Stimulated activated CD4-positive, alpha-beta T cell treated with anti-CD3 and anti-CD28 coated beads, Interleukin-2, amount 100 ng/mL, for 24 hours (primary cell): ENCODE measurements at regions not wholly inside any gene's neighbourhood (a gene's known extent, or its start where the extent isn't known, plus 50 kb on each side); places are given as distances from the start of the nearest gene placed in this dataset.

ENCODE experiments used
- DNase-seq, 2 donors: peaks; one replicate each; pipeline ENCODE4 v3.0.0-alpha.2; 2020

DNA sequence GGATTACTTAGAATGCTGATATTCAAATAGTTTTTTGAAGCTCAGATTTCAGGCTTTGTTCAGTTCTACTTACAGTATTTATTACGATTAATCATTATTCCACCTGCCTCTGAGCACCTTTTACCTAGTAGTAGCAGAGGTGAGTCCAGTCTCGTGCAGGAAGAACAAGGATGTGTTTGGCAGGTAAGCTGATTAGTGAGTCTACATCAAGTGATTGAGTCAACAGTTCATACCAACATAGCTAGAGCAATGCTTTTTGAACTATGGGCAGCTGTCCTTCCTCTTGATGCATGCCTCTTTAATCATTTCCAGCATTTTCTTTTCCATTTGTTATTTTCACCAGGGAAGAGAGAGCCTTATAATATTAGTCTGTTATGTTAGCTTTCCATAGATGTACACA, 838.9 kb downstream of the USP25 start:
- no peak for DNase-seq

GRCh38 chr21:16569679-16570078, 839.9 kb downstream of the USP25 start:
- DNase-seq = no peak

DNA sequence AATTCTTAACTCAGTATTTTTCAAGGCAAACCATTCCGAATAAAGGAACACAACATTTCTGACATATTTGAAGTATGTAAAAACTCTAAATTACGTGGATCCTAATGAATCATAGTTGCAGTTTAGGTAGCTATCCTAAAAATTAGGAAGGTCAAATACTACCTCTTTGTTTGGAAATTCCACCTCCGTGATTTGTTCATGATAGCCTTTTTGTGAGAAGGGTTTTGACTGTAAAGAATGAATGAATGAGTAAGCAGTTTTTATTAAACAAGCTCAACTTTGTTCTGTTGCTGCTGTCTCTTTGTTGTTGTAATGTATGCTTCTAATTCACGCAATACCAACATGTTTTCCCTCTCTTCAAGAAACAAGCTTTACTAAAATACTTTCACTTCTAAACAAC, 840.4 kb downstream of the USP25 start:
- DNase-seq = no peak

DNA sequence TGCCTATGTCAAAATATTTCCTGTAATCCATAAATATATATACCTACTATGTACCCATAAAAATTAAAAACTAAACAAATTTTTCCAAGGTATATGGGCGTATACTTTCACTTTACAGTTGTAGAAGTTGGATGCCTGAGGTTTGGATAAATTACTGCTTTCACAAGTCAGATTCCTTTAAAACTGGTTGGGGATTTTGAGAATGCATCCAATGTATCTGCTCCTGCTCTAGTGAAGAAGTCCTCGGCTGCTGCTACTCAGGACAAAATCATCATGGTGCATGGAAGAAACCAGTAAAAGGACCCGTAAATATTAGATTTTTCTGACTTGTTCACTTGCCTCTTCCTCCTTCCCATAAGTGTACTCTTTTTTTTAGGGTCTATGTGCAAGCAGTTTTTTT, 841.1 kb downstream of the USP25 start:
- DNase-seq = no peak

DNA sequence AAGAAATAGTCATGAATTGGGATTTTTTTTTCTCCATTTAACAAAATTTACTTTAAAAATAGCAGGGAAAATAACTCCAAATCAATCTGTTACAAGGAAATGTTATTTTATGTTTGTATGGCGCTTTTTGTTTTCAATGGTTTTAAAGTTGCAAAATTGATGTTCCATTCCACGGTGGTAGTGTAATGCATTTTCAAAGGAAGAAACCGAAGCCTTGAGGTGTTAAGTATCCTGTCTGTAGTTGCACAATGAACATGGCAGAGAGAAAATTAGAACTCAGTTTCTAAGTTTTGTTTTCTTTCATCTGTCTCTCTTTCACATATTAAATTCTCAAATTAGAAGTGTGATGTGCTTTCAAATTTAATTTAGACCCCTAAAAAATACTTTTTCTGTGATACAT, 841.8 kb downstream of the USP25 start:
- DNase-seq = no peak

DNA sequence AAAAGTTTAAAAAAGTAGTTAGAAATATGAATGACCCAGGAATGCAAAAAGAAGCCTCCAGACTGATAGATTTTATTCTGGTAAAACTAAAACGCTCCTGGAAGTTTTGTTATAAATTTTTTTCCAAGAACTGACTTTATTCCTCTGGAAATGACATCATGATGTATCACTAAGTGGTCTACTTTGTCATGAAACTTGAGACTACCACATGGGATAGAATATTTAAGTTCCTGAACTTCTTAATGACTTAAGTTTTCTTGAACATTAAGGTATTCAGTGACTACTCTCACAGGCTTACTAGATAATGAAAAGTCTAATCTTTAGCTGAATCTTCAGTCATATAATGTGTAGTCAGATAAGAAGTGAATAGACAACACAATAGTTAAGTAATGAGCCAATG, 842.2 kb downstream of the USP25 start:
- DNase-seq = no peak

DNA sequence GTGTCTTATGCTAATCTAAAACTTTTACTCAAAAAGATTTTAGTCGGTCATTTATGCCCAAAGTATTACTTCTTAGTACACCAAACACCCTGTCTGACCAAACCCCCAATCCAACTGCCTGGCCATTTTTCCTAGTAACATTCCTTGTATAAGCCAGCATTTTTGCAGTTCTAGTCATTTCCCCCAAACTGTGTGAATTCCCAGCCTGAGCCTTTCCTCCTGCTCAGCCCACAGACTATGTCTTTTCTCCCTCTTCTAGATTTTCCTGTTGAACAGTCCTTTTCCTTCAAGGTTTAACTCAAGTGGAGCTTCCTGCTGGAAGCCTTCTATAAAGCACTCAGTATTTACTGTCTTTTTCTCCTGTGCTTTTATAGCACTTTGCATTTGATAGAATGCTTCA, 843.8 kb downstream of the USP25 start:
- no peak for DNase-seq

DNA sequence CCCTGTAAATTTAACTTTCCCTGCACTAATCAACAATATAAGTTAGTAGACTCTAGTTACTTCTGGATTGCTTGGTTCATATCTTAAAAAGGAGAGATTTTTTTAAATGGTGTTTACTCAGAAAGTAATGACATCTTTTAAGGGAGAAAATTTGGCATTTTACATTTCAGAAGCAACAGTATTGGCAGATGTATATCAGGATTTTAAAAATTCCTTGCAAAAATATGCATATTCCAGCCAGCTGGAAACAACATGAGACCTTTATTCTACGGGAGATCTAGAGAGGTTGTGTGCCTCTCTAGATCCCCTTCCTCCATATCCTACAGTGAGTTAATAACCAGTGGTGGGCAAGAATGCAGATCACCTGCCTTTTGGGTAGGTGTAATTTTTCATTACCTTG, 848.2 kb downstream of the USP25 start:
- DNase-seq = no peak

- no peak for DNase-seq
Observed at GRCh38 chr21:16578912-16579311, 849.1 kb downstream of the USP25 start.

- DNase-seq = no peak
Observed at GRCh38 chr21:16579538-16579937, 849.8 kb downstream of the USP25 start.

DNA sequence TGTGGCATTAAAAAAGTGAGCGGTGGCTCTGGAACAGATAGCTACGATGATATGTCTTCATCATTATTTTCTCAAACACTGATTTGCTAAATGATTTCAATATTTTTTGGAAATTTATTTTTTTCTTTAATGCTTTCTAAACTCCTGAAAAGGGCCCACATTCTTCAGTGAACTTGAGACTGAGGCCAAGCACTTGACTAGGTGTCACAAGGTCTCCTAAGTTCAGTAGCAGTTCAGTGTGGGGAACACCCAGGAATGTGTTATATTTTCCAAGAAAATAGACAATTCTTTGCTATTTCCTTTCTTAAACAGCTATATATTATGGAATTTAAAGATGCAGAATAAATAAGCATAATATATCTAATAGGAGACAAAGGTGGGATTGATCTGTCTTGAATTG, 850.9 kb downstream of the USP25 start:
- no peak for DNase-seq

- no peak for DNase-seq
Observed at GRCh38 chr21:16583556-16583955, 853.8 kb downstream of the USP25 start.

GRCh38 chr21:16584756-16585155, 855.0 kb downstream of the USP25 start:
- no peak for DNase-seq

DNA sequence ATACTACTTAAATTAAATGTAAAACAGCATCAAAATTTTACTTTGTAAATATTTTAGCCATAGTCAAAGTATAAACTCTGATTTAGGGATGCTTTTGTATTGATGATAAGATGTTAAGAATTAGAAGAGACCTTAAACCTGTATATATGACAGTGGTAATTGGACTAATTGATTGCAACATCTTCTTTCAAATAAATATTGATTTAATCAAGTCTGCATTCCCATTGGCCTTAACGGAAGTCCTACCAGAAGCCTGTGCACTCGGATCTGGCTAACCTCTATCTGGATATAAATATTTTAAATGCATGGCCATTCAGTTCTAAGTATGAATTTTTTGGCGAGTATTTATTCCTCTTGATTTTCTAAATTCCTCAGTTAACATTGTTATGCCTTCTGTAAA, 856.1 kb downstream of the USP25 start:
- no peak for DNase-seq

DNA sequence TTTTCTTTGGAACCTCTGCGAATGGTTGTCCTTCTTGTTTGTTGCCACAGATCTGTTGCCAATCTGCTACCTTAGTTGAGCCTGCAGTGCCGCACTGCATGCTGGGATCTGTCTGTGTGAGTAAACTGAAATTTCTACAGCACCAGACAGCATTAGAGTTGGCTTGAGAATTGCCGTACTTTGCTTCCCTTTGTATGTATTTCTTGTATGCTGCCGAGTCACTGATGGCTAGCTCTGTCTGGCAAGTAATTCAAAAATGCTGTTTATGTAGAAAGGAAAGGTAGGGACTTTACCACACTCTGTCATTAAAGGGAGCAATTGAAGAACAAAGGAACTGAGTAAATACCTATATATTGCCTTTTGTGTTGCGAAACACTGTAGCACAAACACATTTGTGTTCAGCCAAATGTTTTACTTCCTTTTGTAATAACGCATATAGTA, 857.4 kb downstream of the USP25 start:
- no peak for DNase-seq

DNA sequence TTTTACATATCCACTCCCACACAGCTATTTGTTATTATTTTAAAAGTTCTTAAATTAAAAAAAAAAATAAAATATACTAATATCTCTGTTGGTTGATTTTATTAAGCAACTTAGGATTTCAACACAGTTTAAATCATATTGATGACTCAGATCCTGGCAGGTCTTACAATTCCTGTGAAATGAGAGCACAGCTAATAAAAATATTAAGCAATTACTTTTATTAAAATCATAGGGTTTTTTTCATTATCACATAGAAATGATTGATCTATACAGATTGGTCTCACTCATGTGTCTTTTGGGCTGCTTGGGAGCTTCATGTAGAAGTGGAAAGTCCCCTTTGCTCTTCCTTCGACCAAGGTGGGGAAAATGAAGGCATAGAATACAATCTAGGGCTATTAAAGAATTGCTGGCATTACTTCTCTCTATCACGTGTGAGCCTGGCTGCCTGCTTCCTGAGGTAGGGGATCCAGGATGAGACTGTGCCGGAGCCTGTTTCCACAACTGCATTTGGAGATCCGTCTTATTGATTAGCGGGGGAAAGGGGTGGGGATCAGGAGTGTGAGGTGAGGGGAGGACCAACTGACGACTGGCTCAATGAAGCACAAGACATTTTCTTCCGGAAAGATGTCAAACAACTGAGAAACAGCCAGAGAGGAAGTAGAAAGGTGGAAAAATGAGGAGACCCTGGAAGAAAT, 858.0 kb downstream of the USP25 start:
- DNase-seq = no peak

DNA sequence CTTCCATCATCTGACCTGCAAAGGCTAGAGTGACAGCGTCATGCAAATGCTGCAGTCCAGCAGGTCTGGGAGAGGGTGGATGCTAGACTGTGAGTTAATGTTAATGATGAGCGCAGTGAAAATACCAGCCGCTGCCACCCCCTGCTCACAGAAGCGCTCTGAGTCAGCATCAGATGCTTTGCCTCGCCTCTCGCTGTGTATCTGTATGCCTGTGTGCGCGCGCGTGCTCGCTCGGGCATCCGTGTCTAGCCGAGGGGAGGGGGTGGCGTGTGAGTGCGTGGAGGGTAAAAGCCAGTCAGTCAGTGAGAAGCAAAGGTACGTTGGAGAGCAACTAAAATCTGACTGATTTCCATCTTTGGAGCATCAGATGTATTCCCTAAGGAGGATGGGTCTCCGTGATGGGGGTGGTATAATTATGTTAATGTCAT, 858.7 kb downstream of the USP25 start:
- no peak for DNase-seq

GRCh38 chr21:16589006-16589898, 859.5 kb downstream of the USP25 start:
- DNase-seq = no peak

DNA sequence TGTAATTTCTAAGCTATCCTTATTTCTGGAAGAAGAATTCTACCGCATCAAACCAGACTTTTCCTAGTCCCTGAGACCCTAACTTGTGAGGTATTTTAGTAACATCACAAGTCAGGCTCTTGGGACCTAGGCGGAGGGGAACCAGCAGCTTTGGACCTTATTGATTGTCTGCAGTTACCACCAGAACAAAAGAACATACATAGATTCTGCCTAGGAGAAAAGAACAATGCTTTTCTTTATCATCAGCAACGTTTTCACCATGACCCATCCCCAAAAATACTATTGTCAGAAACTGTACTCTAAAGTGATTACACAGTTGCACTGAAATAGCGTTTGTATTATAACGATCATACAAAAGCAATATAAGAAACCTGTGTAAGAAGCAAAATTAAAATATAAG, 860.4 kb downstream of the USP25 start:
- DNase-seq = no peak

DNA sequence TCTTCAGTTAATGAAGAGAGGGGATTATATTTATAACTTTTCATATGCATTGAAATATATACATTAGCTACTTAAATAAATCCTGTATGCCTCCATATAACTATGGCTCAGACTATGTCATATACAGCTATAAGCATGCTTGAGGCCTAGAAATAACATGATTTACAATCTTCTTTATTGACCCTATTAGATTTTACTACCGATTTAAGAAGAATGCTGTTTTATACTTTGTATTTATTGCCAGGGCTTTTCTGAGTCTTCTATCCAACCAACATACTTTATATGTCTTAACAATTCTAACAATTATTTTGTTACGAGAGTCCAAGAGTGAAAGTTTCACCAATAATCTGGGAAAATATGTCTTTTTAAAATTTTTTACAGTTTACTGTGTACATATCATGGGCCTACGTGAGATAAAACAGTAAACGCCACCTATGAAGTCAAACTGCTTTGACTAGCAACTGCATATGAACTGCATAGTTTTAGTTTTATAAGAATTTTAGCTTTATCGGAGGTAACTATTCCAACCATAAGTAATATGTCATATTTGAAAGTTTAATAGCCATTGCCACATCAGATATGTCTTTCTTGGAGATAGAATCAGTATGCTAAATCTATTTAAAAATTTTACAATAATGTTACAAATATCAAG, 861.0 kb downstream of the USP25 start:
- DNase-seq = no peak

DNA sequence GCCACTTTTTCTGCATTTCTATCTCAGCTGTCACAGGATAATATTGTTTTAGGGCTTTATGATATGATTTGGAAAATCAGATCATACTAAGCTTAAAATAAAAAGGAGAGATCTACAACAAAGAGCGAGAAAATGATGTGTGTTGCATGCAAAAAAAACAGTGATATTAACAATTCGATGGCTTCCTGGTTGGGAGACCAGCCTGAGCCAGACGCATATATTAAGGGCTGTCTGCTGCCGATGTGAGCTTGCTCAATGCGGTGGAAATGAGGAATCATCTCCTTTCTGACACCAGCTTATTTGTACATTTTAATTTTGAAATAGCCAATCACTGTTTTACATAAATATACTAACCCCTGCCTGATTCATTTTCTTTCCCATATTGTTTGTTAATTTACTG, 862.6 kb downstream of the USP25 start:
- DNase-seq = no peak

DNA sequence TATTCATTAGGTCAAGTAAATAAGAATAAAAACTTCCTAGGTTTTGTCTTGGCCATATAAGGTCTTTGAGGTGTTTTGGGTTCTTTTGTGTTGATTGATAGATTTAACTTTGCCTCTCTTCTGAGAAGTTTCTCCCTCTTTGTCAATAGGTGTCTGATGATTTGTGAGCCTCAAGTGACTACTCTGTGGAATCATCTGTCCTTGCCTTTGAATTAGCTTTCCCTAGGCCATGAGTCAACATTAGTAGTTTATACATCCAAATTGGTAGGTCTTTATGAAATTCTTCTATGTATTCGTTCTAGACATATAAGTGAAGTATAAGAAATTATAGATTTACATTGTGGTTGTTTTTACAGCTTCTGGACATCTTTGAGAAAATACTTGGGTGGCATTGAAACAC, 864.4 kb downstream of the USP25 start:
- DNase-seq = no peak

DNA sequence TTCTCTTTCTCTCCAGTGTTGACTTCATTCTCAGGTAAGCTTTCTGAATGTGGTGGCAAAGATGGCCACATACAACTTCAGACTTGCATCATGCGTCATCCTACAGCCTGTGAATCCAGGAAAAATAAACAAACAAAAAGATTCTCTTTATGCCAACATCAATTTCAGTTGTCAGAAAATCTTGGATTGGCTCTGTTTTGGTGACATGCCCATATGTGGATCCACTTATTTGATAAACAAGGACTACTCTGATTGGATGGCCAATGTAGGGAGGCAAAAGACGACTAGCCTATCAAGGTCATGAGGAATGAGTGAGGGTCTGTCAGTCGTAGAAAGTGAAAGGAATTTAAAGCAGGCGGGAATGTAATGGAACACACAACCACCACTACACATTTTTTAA, 866.6 kb downstream of the USP25 start:
- no peak for DNase-seq

GRCh38 chr21:16597753-16598152, 868.0 kb downstream of the USP25 start:
- DNase-seq = no peak
